GM18909 (cell line): ENCODE measurements at regions not wholly inside any gene's neighbourhood (a gene's known extent, or its start where the extent isn't known, plus 50 kb on each side); places are given as distances from the start of the nearest gene placed in this dataset.

Experiments used
- ATAC-seq: cut with Tn5 transposase; IDR thresholded peaks from one replicate; pipeline ENCODE4 v1.9.1; 2021; ENCODE audit warnings: mild to moderate bottlenecking; ENCODE audit not compliant: unreplicated experiment, poor library complexity

DNA sequence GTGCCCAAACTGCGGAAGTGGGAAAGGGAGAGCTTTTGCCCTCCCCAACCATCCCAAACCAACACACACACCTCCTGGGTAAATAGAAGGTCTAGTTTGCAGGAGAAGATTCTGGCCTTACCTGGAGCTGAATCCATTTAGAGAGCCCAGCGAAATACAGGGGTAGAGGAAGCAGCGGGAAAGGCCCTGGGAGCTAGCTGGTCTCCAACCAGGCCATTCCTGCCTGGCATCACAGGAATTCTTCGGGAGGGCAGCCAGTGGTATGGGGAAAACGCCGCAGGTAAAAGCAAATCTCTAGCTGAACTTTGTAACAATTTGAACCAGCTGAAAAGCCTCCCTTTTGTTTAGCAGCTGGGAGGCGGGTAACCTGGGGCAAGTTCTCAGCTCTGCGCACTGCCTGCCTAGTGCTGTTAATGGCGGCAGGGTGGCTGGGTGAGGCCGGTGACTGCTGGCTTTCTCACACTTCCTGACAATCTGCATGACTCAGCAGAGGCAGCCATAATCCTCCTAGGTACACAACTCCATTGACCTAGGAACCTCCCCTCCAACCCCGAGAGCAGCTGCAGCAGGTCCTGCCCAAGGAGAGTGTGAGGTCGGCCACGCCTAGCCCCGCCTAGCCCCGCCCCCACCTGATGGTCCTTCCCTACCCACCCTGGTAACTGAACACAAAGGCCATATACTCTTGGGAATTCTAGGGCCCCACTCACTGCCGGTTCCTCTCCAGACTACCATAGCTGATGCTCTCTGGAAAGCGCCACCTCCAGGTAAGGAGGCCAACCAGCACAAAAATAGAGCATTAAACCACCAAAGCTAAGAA lies 483.8 kb upstream of the REG3G start:
- no peak for ATAC-seq

DNA sequence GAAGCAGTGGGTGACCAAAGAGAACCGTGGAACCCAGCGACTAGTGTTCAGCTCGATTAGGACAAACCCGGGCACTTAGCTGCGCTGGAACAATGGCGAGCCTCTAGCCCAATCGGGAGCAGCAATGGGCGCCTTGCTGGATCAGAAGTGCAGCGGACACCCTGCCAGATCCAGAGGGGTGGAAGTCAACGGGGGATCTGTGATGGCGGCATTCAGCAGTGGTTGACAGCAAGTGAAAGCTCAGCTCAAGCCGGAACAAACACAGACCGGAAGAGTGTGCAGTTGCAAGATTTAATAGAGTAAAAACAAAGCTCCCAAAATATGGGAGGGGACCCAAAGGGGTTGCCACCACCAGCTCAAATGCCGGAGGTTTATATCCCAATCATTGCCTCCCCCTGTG lies 478.7 kb upstream of the REG3G start:
- ATAC-seq = no peak

GRCh38 chr2:78549766-78550165 lies 475.7 kb upstream of the REG3G start:
- no peak for ATAC-seq

DNA sequence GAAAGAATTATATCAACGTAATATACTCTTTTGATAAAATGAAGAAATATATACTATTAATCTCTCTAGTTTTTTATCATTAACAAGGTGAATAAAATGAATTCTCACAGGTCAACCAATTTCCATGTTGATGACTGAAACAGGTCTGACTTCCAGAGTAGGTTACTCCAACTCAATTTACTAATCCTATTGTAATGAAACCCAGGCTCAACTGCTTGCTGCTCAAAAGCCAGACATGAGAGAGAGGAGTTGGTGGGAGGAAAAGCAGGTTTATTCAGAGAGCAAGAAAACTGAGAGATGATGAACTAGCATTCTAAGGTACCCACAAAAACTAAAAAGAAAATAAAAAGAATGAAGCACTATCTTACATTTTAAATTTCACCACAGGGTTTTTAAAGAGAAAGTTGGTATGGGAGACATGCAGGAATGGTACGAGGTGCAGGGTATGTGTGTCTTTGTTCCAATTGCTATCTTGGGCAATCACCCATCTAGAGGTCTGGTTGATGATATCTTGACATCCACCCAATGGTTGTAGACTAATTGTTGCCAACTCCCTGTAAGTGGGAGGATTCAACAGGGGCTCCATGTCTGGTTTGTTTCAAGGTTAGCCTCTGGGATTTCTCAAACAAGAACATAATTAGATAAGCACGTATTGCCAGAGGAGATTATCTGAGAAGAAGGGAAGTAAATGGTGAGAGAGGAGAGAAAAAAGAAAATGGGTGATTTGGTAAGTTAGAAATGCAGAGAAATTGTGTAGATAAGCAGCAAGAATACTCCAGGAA lies 471.4 kb upstream of the REG3G start:
- ATAC-seq = no peak

GRCh38 chr2:78561876-78562275 lies 463.6 kb upstream of the REG3G start:
- ATAC-seq = no peak

GRCh38 chr2:78564666-78565065 lies 460.8 kb upstream of the REG3G start:
- no peak for ATAC-seq

DNA sequence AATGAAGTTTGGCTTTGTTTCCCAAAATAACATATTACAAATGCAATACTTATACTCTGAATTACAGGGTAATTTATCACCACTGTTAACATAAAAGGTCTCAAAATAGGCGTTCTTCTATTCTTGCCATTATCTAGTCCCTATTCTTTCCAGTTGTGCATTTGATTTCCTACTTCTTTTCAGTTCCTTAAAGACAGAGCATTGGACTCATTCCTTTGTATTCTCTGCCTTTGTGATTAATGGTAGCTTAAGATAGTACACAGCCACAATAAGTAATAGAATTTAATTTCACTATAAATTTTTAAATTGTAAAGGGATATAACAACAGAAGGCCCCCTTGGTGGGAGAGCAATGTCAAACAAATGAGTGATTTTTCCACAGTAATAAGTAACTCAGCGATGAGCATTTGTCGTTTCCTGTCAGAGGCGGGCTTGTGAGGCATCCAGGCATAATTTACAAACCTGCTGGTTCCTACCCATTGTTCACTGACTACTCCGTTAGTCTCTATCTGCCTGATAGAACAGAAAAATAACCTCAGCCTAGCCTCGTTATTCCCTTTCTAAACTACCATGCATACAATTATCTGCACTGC lies 456.6 kb upstream of the REG3G start:
- no peak for ATAC-seq

DNA sequence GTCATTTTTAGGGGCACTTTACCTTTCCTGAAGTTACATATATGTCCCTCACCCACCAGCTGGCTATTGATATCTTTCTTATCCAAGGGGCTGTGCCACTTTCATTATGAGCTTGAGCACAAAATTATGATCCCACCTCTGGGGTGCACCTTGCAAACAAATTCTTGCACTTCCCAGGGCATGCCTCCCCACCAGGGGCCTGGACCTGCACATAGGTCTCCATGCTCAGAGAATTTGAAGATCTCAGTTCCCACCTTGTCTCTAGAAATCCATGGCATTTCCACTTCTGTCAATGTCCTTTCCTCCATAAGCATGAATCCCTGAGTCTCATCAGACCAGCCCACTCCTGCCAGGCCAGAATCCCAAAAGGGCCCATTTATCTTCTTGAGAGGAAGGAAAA lies 449.1 kb upstream of the REG3G start:
- ATAC-seq = no peak

GRCh38 chr2:78585871-78586270 lies 439.6 kb upstream of the REG3G start:
- ATAC-seq = no peak

GRCh38 chr2:78586316-78586715 lies 439.2 kb upstream of the REG3G start:
- no peak for ATAC-seq

GRCh38 chr2:78589871-78590270 lies 435.6 kb upstream of the REG3G start:
- ATAC-seq = no peak

- ATAC-seq = no peak
Observed at GRCh38 chr2:78592491-78592890, 433.0 kb upstream of the REG3G start.

- ATAC-seq = no peak
Observed at GRCh38 chr2:78601113-78601512, 424.4 kb upstream of the REG3G start.

GRCh38 chr2:78602862-78603261 lies 422.6 kb upstream of the REG3G start:
- no peak for ATAC-seq

GRCh38 chr2:78606895-78607294 lies 418.6 kb upstream of the REG3G start:
- no peak for ATAC-seq

GRCh38 chr2:78614726-78615125 lies 410.8 kb upstream of the REG3G start:
- no peak for ATAC-seq

DNA sequence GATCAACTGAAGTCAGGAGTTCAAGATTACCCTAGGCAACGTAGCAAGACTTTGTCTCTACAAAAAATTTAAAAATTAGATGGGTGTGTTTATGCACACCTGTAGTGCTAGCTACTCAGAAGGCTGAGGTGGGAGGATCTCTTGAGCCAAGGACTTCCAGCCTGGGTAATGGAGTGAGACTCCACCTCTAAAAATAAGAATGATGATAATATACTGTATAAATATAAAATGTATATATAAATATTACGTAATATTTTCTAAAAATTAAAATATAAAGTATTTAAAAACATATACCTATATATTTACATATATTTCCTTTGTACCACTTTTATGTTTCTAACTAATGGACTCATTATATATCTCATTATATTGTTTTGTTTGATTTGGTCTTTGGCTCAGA lies 409.5 kb upstream of the REG3G start:
- no peak for ATAC-seq

DNA sequence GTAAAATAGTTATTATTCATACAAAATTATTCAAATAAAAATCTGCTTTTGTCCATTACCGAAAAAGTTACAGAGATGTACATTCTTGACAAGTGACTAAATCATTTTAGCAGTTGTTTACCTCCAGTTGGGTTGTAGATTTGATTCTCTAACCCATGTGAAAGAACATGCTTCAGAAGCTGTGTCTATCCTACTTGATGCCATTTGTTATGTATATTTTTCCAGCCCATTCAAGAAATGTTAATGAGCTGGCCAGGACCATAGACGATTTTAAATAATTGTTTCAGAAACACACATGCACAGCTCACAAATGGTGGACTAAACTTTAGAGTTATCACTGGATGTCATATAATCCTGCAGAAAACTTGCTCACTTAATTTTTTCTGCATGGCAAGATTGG lies 391.1 kb upstream of the REG3G start:
- no peak for ATAC-seq

GRCh38 chr2:78644854-78645253 lies 380.6 kb upstream of the REG3G start:
- ATAC-seq = no peak

GRCh38 chr2:78646533-78647364 lies 378.8 kb upstream of the REG3G start:
- ATAC-seq = no peak

GRCh38 chr2:78648558-78648957 lies 376.9 kb upstream of the REG3G start:
- no peak for ATAC-seq
